OCI-LY7 (cell line): ENCODE measurements at regions not wholly inside any gene's neighbourhood (a gene's known extent, or its start where the extent isn't known, plus 50 kb on each side); places are given as distances from the start of the nearest gene placed in this dataset.

Experiments
- BruUV-seq: library from RNA; stranded (reverse); fragments of 400-500 nt; replicated peaks from 2 replicates; lab custom pipeline; 2021; lab: Mats Ljungman, UMichigan
- CTCF ChIA-PET: fragments of 300-600 bp; sonication (Branson Sonifier 250); formaldehyde crosslinking; loops from one replicate; lab custom pipeline; 2022; ENCODE audit warnings: antibody characterized with exemption; ENCODE audit not compliant: unreplicated experiment; lab: Charles Lee
- POLR2A ChIA-PET: fragments of 300-600 bp; sonication (Branson Sonifier 250); formaldehyde crosslinking; loops from one replicate; lab custom pipeline; 2022; ENCODE audit warnings: antibody characterized with exemption; lab: Charles Lee
- DNase-seq: peaks from one replicate; pipeline ENCODE4 v3.0.0-alpha.2; 2015; ENCODE audit warnings: low spot score
- H2AFZ ChIP-seq: fragments of 200-600 bp; sonication (generic), shearing (Covaris generic); 2 replicates; pipeline ENCODE4 v1.6.1; 2014; ENCODE audit warnings: mild to moderate bottlenecking, antibody characterized with exemption, low read length, moderate library complexity
- H3K27ac ChIP-seq: fragments of 200-600 bp; sonication (generic); 2 replicates; pipeline ENCODE4 v1.5.1; 2014; ENCODE audit warnings: mixed run types, low read depth, mild to moderate bottlenecking, moderate library complexity, low read length, inconsistent platforms; ENCODE audit not compliant: poor library complexity, severe bottlenecking
- H3K36me3 ChIP-seq: fragments of 200-600 bp; sonication (generic); 2 replicates; pipeline ENCODE4 v1.6.1; 2014; ENCODE audit warnings: mild to moderate bottlenecking, antibody characterized with exemption, low read length, moderate library complexity, mixed read lengths; ENCODE audit not compliant: insufficient read depth
- H3K4me1 ChIP-seq: fragments of 200-600 bp; sonication (generic); 2 replicates; pipeline ENCODE4 v1.5.1; 2014; ENCODE audit warnings: mild to moderate bottlenecking, low read length; ENCODE audit not compliant: insufficient read depth, poor library complexity, severe bottlenecking
- H3K4me2 ChIP-seq: fragments of 200-600 bp; sonication (generic); 2 replicates; pipeline ENCODE4 v1.6.1; 2014; ENCODE audit warnings: mild to moderate bottlenecking, low read length
- H3K4me3 ChIP-seq: fragments of 200-600 bp; sonication (generic); 2 replicates; pipeline ENCODE4 v1.5.1; 2014; ENCODE audit warnings: mild to moderate bottlenecking, low read depth, low read length; ENCODE audit not compliant: poor library complexity, severe bottlenecking
- H3K79me2 ChIP-seq: fragments of 200-600 bp; sonication (generic); 2 replicates; pipeline ENCODE4 v1.6.1; 2016; ENCODE audit warnings: low read depth, mild to moderate bottlenecking, low read length, moderate library complexity, mixed read lengths; ENCODE audit not compliant: insufficient read depth
- H3K9me2 ChIP-seq: fragments of 200-600 bp; sonication (generic); 2 replicates; pipeline ENCODE4 v1.6.1; 2016; ENCODE audit warnings: mild to moderate bottlenecking, low read length, mixed read lengths; ENCODE audit not compliant: insufficient read depth
- H3K9me3 ChIP-seq: fragments of 200-600 bp; sonication (generic); 2 replicates; pipeline ENCODE4 v1.6.1; 2014; ENCODE audit warnings: mild to moderate bottlenecking, mixed run types, low read length, mixed read lengths
- H4K20me1 ChIP-seq: fragments of 200-600 bp; sonication (generic); 2 replicates; pipeline ENCODE4 v1.6.1; 2014; ENCODE audit warnings: mild to moderate bottlenecking, antibody characterized with exemption, low read length, moderate library complexity, mixed read lengths; ENCODE audit not compliant: insufficient read depth
- CTCF ChIP-seq: fragments of 200-600 bp; sonication (generic); conservative IDR thresholded peaks from 2 replicates; pipeline ENCODE4 v1.5.1; 2014; ENCODE audit warnings: mild to moderate bottlenecking, antibody characterized with exemption, low read length, moderate library complexity, mixed read lengths
- EZH2phosphoT487 ChIP-seq: fragments of 200-600 bp; sonication (generic); IDR thresholded peaks from 2 replicates; pipeline ENCODE4 v1.6.1; 2018; ENCODE audit warnings: low read depth, borderline replicate concordance, mild to moderate bottlenecking, mixed run types, antibody characterized with exemption, low read length, moderate library complexity, mixed read lengths
- intact Hi-C: fragments of 100-400 bp; cut with micrococcal nuclease; formaldehyde crosslinking; loops from one replicate; pipeline ENCODE4 v1.10.0; 2022; ENCODE audit not compliant: unreplicated experiment

DNA sequence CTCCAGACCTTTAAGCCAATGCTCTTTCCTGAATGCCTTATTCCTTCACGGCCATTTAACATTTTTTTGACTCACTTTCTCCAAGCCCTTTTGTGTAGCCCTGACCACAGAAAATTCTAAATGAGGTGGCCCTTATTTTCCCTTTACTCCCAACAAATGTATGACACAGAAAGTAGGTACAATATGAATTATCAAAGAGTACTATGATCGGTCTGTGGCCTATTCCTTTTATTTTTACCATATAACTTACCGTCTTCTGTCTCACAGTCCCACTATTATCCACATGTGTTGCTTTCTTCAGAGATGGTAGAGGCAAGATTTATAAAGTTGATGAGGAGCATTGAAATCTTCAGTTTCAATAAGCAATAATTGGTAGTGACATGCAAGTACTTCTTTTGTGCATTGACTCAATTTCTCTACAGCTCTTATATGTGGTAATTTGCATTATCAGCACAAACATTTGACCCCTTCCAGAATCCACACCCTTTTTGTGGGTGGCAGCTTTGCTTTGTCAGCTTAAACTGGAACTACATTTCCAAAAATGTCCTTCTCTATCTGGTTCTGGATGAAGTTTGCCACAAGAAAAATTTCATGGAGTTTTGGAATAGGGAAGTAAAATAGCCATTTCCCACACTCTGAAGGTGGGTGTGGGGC, 143.8 kb upstream of the GADL1 start:
- ChIA-PET POLR2A (no interaction called here), CTCF (no interaction called here)
- no peaks in the 10 kb centered on the region for H3K79me2 ChIP-seq
- no peak overlapping the region for H2AFZ ChIP-seq
- DNase-seq: no peak
- no peaks in the 10 kb centered on the region for H3K9me2 ChIP-seq
- no peak overlapping the region for H3K4me3 ChIP-seq
- H3K27ac ChIP-seq: no peak overlapping the region
- intact Hi-C loops: no loop called here
- TF ChIP-seq CTCF: no peak
- TF ChIP-seq EZH2phosphoT487: no peak
- no peaks in the 10 kb centered on the region for H3K4me1 ChIP-seq
- no peak overlapping the region for H3K4me2 ChIP-seq
- no peaks in the 10 kb centered on the region for H3K36me3 ChIP-seq
- BruUV-seq: no TSS peak
- no peaks in the 10 kb centered on the region for H4K20me1 ChIP-seq
- H3K9me3 ChIP-seq: no peaks in the 10 kb centered on the region

DNA sequence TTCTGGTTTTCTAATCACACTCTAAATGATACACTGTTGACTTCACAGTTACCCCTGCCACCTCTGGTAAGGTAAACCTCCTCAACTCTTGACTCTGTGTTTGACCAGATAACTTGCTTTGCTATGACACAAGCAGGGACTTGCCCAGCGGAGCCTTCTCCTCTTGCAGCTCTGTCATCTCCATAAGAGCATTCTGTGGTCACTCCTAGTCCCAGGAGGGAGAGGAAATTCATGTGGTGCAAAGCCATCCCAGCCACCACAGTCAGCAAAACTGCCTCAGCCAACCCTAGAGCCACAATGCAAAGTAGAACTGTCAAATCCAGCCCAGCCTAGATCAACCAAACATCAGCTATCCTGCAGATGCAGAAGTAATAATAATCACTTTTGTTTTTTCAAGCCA, 144.7 kb upstream of the GADL1 start:
- Histone ChIP-seq H3K9me3 (no peaks in the 10 kb centered on the region), H4K20me1 (no peaks in the 10 kb centered on the region), H3K4me1 (no peaks in the 10 kb centered on the region), H3K9me2 (no peaks in the 10 kb centered on the region), H3K27ac (no peak overlapping the region), H3K4me3 (no peak overlapping the region), H3K36me3 (no peaks in the 10 kb centered on the region), H3K79me2 (no peaks in the 10 kb centered on the region), H2AFZ (no peak overlapping the region), H3K4me2 (no peak overlapping the region)
- DNase-seq: no peak
- ChIA-PET POLR2A (interaction anchor here (0.7 kb wide), 1 partner anchor 1213 kb away, joined by 9 read pairs; no protein-coding TSS in a partner anchor), CTCF (no interaction called here)
- TF ChIP-seq CTCF (no peak), EZH2phosphoT487 (no peak)
- intact Hi-C loops: no loop called here
- BruUV-seq: no TSS peak

GRCh38 chr3:31041161-31041978, 146.9 kb upstream of the GADL1 start:
- Histone ChIP-seq H4K20me1 (no peaks in the 10 kb centered on the region), H3K4me1 (no peaks in the 10 kb centered on the region), H3K36me3 (no peaks in the 10 kb centered on the region), H3K79me2 (no peaks in the 10 kb centered on the region), H3K9me3 (no peaks in the 10 kb centered on the region), H3K4me3 (no peak overlapping the region), H3K27ac (no peak overlapping the region), H3K4me2 (no peak overlapping the region), H2AFZ (no peak overlapping the region), H3K9me2 (no peaks in the 10 kb centered on the region)
- POLR2A ChIA-PET: no interaction called here
- CTCF ChIA-PET: no interaction called here
- TF ChIP-seq CTCF: no peak
- TF ChIP-seq EZH2phosphoT487: no peak
- intact Hi-C loops: no loop called here
- BruUV-seq: no TSS peak
- no peak for DNase-seq
